SK-N-SH (cell line): ENCODE measurements at regions not wholly inside any gene's neighbourhood (a gene's known extent, or its start where the extent isn't known, plus 50 kb on each side); places are given as distances from the start of the nearest gene placed in this dataset.
"Not testable (repeated sequence)": the region's sequence is repeated elsewhere in the genome, so short reads cannot be mapped to it uniquely, and the experiment has no call there.

Experiments used
- CTCF ChIA-PET: fragments of 300-600, 350-600 bp; formaldehyde crosslinking; extraction: SDS; loops from one replicate; lab custom pipeline; 2021; lab: Yijun Ruan, JAX
- POLR2A ChIA-PET: fragments of 350-600 bp; sonication (Branson Sonifier 250); formaldehyde crosslinking; extraction: SDS; loops from one replicate; lab custom pipeline; 2020; ENCODE audit warnings: antibody characterized with exemption, inconsistent platforms; lab: Yijun Ruan, JAX
- DNase-seq: peaks from one replicate; pipeline ENCODE4 v3.0.0; 2012
- H2AFZ ChIP-seq: fragments of 200-600 bp; sonication (generic); 2 replicates; pipeline ENCODE4 v1.8.1; 2016; ENCODE audit warnings: antibody characterized with exemption, mild to moderate bottlenecking, low read depth
- H3F3A ChIP-seq: fragments of 200-600 bp; sonication (generic); replicated peaks from 2 replicates; pipeline ENCODE3; 2016; ENCODE audit warnings: antibody characterized with exemption, mild to moderate bottlenecking; ENCODE audit not compliant: insufficient read depth
- H3K27ac ChIP-seq, 2 experiments: fragments of 200-500 bp in 1 of 2; fragments of 200-600 bp in 1 of 2; sonication (Bioruptor generic) in 1 of 2; sonication (generic), shearing (Covaris generic) in 1 of 2; 2 replicates each; pipeline versions ENCODE4 v1.5.1 to v1.6.1; 2014 to 2016; ENCODE audit warnings: low read depth in 2 of 2, inconsistent platforms in 1 of 2, low read length in 1 of 2, mild to moderate bottlenecking in 1 of 2, mixed read lengths in 1 of 2
- H3K27me3 ChIP-seq: fragments of 200-600 bp; sonication (generic), shearing (Covaris generic); 2 replicates; pipeline ENCODE4 v1.6.1; 2016; ENCODE audit warnings: mixed run types; ENCODE audit not compliant: insufficient read depth
- H3K36me3 ChIP-seq, 2 experiments: fragments of 200-500 bp in 1 of 2; fragments of 200-600 bp in 1 of 2; sonication (Bioruptor generic) in 1 of 2; sonication (generic) in 1 of 2; replicated peaks in 1 of 2; 2 replicates each; pipeline versions ENCODE3 to v1.5.1; 2014 to 2016; ENCODE audit warnings: low read length in 1 of 2, mild to moderate bottlenecking in 1 of 2; ENCODE audit not compliant: insufficient read depth in 2 of 2, control insufficient read depth in 1 of 2
- H3K4me1 ChIP-seq, 2 experiments: fragments of 200-500 bp in 1 of 2; fragments of 200-600 bp in 1 of 2; sonication (Bioruptor generic) in 1 of 2; sonication (generic), shearing (Covaris generic) in 1 of 2; 2 replicates each; pipeline versions ENCODE4 v1.5.1 to v1.6.1; 2014 to 2016; ENCODE audit warnings: low read depth in 1 of 2, low read length in 1 of 2, mixed run types in 1 of 2; ENCODE audit not compliant: insufficient read depth in 2 of 2, control insufficient read depth in 1 of 2
- H3K4me2 ChIP-seq: fragments of 200-600 bp; sonication (generic), shearing (Covaris generic); 2 replicates; pipeline ENCODE4 v1.6.1; 2017; ENCODE audit warnings: mixed run types
- H3K4me3 ChIP-seq, 2 experiments: fragments of 200-500 bp in 1 of 2; fragments of 200-600 bp in 1 of 2; sonication (Bioruptor generic) in 1 of 2; sonication (generic), shearing (Covaris generic) in 1 of 2; 2 replicates each; pipeline versions ENCODE4 v1.5.1 to v1.8.1; 2014 to 2016; ENCODE audit warnings: low read depth in 2 of 2, inconsistent platforms in 1 of 2, low read length in 1 of 2, mild to moderate bottlenecking in 1 of 2, mixed read lengths in 1 of 2, moderate library complexity in 1 of 2
- H3K79me2 ChIP-seq: fragments of 200-600 bp; sonication (generic); 2 replicates; pipeline ENCODE4 v1.8.1; 2017; ENCODE audit warnings: mild to moderate bottlenecking; ENCODE audit not compliant: insufficient read depth
- H3K9ac ChIP-seq: fragments of 200-600 bp; sonication (generic); 2 replicates; pipeline ENCODE4 v1.6.1; 2017; ENCODE audit warnings: mixed run types
- H3K9me2 ChIP-seq: fragments of 200-600 bp; sonication (generic); 2 replicates; pipeline ENCODE4 v1.6.1; 2017; ENCODE audit warnings: mixed run types
- H3K9me3 ChIP-seq: fragments of 200-600 bp; sonication (generic); 2 replicates; pipeline ENCODE4 v1.6.1; 2017; ENCODE audit warnings: mixed run types, mild to moderate bottlenecking, moderate library complexity
- H4K20me1 ChIP-seq: fragments of 200-600 bp; sonication (generic); 2 replicates; pipeline ENCODE4 v1.6.1; 2017; ENCODE audit warnings: mild to moderate bottlenecking, mixed run types; ENCODE audit not compliant: insufficient read depth
- FOSL2 ChIP-seq: IDR thresholded peaks from 2 replicates; pipeline ENCODE4 v1.4.0; 2012; ENCODE audit warnings: low read depth, mild to moderate bottlenecking, moderate library complexity, borderline replicate concordance
- FOXJ3 ChIP-seq: sonication (generic); formaldehyde crosslinking; IDR thresholded peaks from 2 replicates; pipeline ENCODE4 v1.5.1; 2020; ENCODE audit warnings: mild to moderate bottlenecking, missing genetic modification reagents
- GABPA ChIP-seq: IDR thresholded peaks from 2 replicates; pipeline ENCODE4 v1.4.0; 2012; ENCODE audit warnings: low read depth, mild to moderate bottlenecking
- MXI1 ChIP-seq: IDR thresholded peaks from 2 replicates; pipeline ENCODE4 v1.6.1; 2012; ENCODE audit warnings: mild to moderate bottlenecking, low read depth, low read length, improper control_type of control experiment
- NRF1 ChIP-seq: IDR thresholded peaks from 2 replicates; pipeline ENCODE4 v1.6.1; 2012; ENCODE audit warnings: low read depth, mild to moderate bottlenecking, low read length
- RCOR1 ChIP-seq: fragments of 150-350 bp; IDR thresholded peaks from 2 replicates; pipeline ENCODE4 v1.6.1; 2017; ENCODE audit warnings: antibody characterized with exemption, low read length
- SIN3A ChIP-seq: IDR thresholded peaks from 2 replicates; pipeline ENCODE4 v1.6.1; 2012; ENCODE audit warnings: low read depth, mild to moderate bottlenecking, low read length, moderate library complexity, borderline replicate concordance
- SMC3 ChIP-seq: IDR thresholded peaks from 2 replicates; pipeline ENCODE4 v1.6.1; 2012; ENCODE audit warnings: low read depth, low read length, improper control_type of control experiment
- TEAD4 ChIP-seq: IDR thresholded peaks from 2 replicates; pipeline ENCODE4 v1.4.0; 2012; ENCODE audit warnings: mild to moderate bottlenecking, borderline replicate concordance; ENCODE audit not compliant: insufficient read depth
- YY1 ChIP-seq: IDR thresholded peaks from 2 replicates; pipeline ENCODE4 v1.4.0; 2012; ENCODE audit warnings: low read depth, mild to moderate bottlenecking
- WGBS: methylation state at CpG from one replicate; pipeline ENCODE4 v1.1.6; 2017; ENCODE audit warnings: low lambda C conversion rate; 5-methylcytosine and 5-hydroxymethylcytosine counted together
- TF ChIP-seq, protein P1 (sequence below): IDR thresholded peaks from 2 replicates; pipeline ENCODE4 v1.4.0; 2012; ENCODE audit warnings: low read depth, borderline replicate concordance

DNA sequence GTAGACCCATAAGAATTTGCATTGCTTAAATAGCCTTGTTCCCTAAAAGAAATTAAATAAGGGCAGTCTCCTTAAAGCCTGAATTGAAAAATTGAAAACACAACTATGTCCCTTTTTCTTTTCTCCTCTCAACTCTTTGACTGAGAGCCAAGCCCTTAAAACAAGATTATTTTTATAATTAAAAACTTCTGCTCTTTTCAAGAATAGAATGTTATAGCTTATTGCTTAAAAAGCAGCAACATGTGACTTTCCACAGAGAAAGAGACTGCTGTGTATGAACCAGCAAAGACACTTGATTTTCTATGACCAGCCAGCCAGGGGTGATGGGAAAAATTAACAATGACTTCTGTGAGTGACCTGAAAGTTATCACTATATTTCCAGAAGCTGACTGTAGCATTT is 295.2 kb upstream of the CELF2 start:
- no peak for DNase-seq
- no peak overlapping the region for H3K27ac ChIP-seq
- no peaks in the 10 kb centered on the region for H3K9me3 ChIP-seq
- H3K4me1 ChIP-seq = no peaks in the 10 kb centered on the region
- no peak overlapping the region for H2AFZ ChIP-seq
- no peak for TF ChIP-seq YY1
- TF ChIP-seq, protein P1, sequence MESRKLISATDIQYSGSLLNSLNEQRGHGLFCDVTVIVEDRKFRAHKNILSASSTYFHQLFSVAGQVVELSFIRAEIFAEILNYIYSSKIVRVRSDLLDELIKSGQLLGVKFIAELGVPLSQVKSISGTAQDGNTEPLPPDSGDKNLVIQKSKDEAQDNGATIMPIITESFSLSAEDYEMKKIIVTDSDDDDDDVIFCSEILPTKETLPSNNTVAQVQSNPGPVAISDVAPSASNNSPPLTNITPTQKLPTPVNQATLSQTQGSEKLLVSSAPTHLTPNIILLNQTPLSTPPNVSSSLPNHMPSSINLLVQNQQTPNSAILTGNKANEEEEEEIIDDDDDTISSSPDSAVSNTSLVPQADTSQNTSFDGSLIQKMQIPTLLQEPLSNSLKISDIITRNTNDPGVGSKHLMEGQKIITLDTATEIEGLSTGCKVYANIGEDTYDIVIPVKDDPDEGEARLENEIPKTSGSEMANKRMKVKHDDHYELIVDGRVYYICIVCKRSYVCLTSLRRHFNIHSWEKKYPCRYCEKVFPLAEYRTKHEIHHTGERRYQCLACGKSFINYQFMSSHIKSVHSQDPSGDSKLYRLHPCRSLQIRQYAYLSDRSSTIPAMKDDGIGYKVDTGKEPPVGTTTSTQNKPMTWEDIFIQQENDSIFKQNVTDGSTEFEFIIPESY = no peak
- ChIA-PET POLR2A (no interaction called here), CTCF (no interaction called here)
- no peaks in the 10 kb centered on the region for H3K36me3 ChIP-seq
- H3K79me2 ChIP-seq = no peaks in the 10 kb centered on the region
- no peak overlapping the region for H3K4me2 ChIP-seq
- no peaks in the 10 kb centered on the region for H3K9me2 ChIP-seq
- no peaks in the 10 kb centered on the region for H3F3A ChIP-seq
- no peak overlapping the region for H3K4me3 ChIP-seq
- no peak overlapping the region for H3K9ac ChIP-seq
- H4K20me1 ChIP-seq = no peaks in the 10 kb centered on the region
- no peaks in the 10 kb centered on the region for H3K27me3 ChIP-seq

- H3F3A ChIP-seq = no peaks in the 10 kb centered on the region
- H3K9ac ChIP-seq = no peak overlapping the region
- H3K79me2 ChIP-seq = no peaks in the 10 kb centered on the region
- H3K9me2 ChIP-seq = no peaks in the 10 kb centered on the region
- H3K27me3 ChIP-seq = no peaks in the 10 kb centered on the region
- no peak overlapping the region for H3K27ac ChIP-seq
- no peak for DNase-seq
- no peaks in the 10 kb centered on the region for H4K20me1 ChIP-seq
- ChIA-PET POLR2A (no interaction called here), CTCF (interaction anchor here (1.3 kb wide), 1 partner anchor 12 kb away, joined by 4 read pairs; no protein-coding TSS in a partner anchor)
- no peak overlapping the region for H3K4me3 ChIP-seq
- H3K4me2 ChIP-seq = no peak overlapping the region
- no peaks in the 10 kb centered on the region for H3K4me1 ChIP-seq
- no peaks in the 10 kb centered on the region for H3K36me3 ChIP-seq
- 62% methylated on average over 5 of the region's 5 CpGs for WGBS
- no peaks in the 10 kb centered on the region for H3K9me3 ChIP-seq
- no peak overlapping the region for H2AFZ ChIP-seq
- TF ChIP-seq FOXJ3 (CRISPR knock-in tag) = no peak
- TF ChIP-seq SMC3 = no peak
- TF ChIP-seq GABPA = no peak
These were observed 292.5 kb upstream of the CELF2 start for GRCh38 chr10:10725196-10725595.

GRCh38 chr10:10726101-10726500 is 291.6 kb upstream of the CELF2 start:
- no peaks in the 10 kb centered on the region for H3F3A ChIP-seq
- no peak overlapping the region for H3K4me2 ChIP-seq

GRCh38 chr10:10727411-10727810 is 290.3 kb upstream of the CELF2 start:
- CTCF ChIA-PET, H3K36me3 ChIP-seq, H3F3A ChIP-seq, DNase-seq, H3K9me2 ChIP-seq, H3K4me1 ChIP-seq, POLR2A ChIA-PET, H3K27ac ChIP-seq, H3K79me2 ChIP-seq, H3K4me2 ChIP-seq, H4K20me1 ChIP-seq, H3K9me3 ChIP-seq, H3K27me3 ChIP-seq, H2AFZ ChIP-seq, H3K9ac ChIP-seq, H3K4me3 ChIP-seq: not testable (repeated sequence)
- WGBS = 75% methylated on average over 14 of the region's 14 CpGs

More at GRCh38 chr10:10726101-10726500, 291.6 kb upstream of the CELF2 start:
- H3K9me3 ChIP-seq = no peaks in the 10 kb centered on the region
- no peak overlapping the region for H3K9ac ChIP-seq
- H3K4me3 ChIP-seq = no peak overlapping the region
- CTCF ChIA-PET = interaction anchor here (1.3 kb wide), 1 partner anchor 11 kb away, joined by 4 read pairs; no protein-coding TSS in a partner anchor
- no peak overlapping the region for H2AFZ ChIP-seq
- no peaks in the 10 kb centered on the region for H3K36me3 ChIP-seq
- no peaks in the 10 kb centered on the region for H3K27me3 ChIP-seq
- no peaks in the 10 kb centered on the region for H3K9me2 ChIP-seq
- no peak for TF ChIP-seq NRF1
- no peak for TF ChIP-seq RCOR1
- TF ChIP-seq FOSL2 = no peak
- TF ChIP-seq SIN3A = no peak
- TF ChIP-seq, protein P1 = no peak
- no peak for TF ChIP-seq TEAD4
- TF ChIP-seq MXI1 = no peak
- no peak overlapping the region for H3K27ac ChIP-seq
- WGBS = 38% methylated on average over 5 of the region's 6 CpGs
- POLR2A ChIA-PET = no interaction called here
- H3K4me1 ChIP-seq = no peaks in the 10 kb centered on the region
- no peak for DNase-seq
- H3K79me2 ChIP-seq = no peaks in the 10 kb centered on the region
- H4K20me1 ChIP-seq = no peaks in the 10 kb centered on the region
